Activated CD8-positive, alpha-beta memory T cell treated with anti-CD3 and anti-CD28 coated beads, Interleukin-2, amount 50 U/mL, for 48 hours (primary cell): ENCODE measurements at regions not wholly inside any gene's neighbourhood (a gene's known extent, or its start where the extent isn't known, plus 50 kb on each side); places are given as distances from the start of the nearest gene placed in this dataset.
"Not testable (repeated sequence)": the region's sequence is repeated elsewhere in the genome, so short reads cannot be mapped to it uniquely, and the experiment has no call there.

ENCODE experiments used
- DNase-seq: peaks from one replicate; pipeline ENCODE4 v3.0.0-alpha.2; 2020

DNA sequence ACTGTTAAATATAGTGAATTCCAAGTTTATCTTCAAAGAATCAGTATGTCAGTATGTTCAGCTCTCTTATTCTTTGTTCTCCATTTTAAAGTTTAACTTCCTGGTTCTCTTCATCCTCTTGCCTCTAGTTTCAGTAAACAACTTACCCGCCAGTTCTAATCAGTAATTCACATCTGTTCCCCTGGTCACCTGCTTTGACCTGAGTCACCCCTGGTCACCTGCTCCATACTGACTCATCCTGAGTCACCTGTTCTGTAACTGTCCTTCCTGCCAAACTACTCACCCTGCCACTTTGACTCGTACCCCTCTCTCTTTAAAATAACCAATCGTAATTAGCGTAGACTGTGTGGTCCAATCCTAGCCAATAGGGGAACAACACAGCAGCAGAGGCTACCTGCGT, 992.7 kb upstream of the HS3ST1 start:
- DNase-seq = no peak

- DNase-seq = no peak
Measured at GRCh38 chr4:12416755-12417154, 988.1 kb upstream of the HS3ST1 start.

GRCh38 chr4:12414181-12414812, 985.6 kb upstream of the HS3ST1 start:
- DNase-seq = no peak

DNA sequence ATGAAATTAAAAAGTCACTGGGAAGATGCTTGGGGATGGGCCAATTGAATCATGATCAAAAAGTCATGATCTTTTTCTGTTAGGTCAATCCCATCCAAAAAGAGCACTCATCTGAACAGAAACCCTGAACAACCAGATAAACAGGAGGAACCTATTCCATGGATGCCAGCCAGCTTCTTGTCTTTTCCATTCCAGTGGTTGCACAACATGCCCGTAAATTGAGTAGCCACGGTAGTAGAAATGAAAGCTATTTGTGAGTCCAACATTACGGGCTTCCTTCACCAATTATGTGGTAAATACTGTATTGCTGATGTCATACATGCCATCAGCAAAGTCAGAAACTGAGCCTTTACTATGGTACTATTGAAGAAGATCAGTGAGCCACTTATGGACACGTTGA, 982.4 kb upstream of the HS3ST1 start:
- no peak for DNase-seq

DNA sequence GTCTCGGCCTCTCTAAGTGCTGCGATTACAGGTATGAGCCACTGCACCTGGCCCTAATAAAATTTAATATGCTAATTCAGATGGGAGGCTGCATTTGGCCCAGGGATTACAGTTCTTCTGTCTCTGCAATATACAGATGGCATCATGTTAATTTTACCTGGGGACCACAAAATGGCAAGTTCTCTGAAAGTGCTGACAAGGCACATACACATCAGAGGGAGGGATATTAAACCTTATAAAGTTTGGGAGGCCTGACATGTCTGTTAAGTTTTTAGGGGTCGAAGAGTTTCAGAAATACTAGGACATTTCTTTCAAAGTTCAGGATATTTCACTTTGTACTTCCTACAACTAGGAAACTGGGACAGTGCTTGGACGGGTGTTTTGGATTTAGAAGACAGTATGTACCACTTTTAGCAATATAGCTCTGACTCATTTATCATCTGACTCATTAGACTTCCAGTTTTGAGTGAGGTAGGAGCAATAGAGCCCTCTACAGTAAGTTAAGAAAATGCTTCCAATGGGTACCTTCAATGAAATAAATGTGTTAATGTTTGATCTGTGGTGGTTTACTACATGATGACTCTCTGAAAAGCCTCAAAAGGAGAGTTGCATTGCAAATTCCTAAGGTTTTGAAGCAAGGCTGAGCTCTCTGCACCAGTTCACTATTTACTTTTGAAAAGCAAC, 981.0 kb upstream of the HS3ST1 start:
- DNase-seq = no peak

- DNase-seq = no peak
Measured at GRCh38 chr4:12408364-12408763, 979.7 kb upstream of the HS3ST1 start.

- no peak for DNase-seq
Measured at GRCh38 chr4:12403175-12403574, 974.5 kb upstream of the HS3ST1 start.

GRCh38 chr4:12399781-12400180, 971.1 kb upstream of the HS3ST1 start:
- no peak for DNase-seq

DNA sequence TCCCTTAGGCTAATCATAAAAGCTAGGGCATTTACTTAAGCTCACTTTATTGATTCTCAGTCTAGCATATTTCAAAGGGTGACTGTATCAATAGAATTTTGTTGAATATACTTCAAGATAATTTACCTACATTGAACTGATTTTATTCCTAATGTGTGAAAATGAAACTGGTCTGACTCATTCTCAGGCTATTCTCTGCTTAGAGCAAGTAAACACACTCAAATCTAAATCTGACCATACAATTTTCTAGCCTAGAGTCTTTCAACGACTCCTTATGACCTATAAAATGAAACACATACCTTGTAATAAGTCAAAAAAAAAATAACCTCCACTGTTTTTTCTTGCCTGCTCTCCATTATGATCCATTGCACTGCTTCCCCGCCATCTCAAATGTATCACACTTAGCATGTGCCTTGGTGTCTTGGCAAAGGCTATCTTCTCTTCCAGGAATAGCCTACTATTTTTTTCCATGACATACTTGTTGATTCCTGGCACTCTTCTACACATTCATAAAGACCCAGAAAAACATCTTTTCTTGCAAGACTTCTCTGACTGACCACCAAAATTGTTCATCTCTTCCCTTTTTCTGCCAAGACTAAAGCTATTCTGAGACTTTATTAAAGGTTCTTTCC, 965.1 kb upstream of the HS3ST1 start:
- DNase-seq = no peak

DNA sequence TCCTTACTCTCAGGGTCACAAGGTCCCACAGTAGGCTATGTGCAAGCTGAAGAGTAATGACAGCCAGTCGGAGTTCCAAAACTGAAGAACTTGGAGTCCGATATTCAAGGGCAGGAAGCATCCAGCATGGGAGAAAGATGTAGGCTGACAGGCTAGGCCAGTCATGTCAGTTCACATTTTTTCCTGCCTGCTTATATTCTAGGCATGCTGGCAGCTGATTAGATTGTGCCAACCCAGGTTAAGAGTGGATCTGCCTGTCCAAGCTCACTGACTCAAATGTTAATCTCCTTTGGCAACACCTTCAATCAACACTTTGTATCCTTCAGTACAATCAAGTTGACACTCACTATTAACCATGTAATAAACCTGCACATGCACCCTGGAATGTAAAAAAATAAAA, 960.9 kb upstream of the HS3ST1 start:
- DNase-seq = no peak

DNA sequence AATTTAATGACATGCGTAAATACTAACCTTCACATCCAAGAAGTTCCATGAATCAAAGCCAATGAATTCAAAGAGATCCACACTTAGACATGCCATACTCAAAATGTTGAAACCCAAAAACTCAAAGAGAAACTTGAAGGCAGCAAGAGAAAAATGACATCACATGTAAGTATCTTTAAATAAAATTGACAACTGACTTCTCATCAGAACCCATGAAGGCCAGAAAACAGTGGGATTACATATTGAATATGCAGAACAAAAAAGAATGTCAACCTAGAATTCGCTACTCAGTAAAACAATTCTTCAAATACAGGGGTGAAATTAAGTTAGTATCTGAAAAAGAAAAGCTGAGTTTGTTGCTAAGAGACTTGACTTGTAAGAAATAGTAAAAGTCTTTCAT, 953.9 kb upstream of the HS3ST1 start:
- DNase-seq = no peak

DNA sequence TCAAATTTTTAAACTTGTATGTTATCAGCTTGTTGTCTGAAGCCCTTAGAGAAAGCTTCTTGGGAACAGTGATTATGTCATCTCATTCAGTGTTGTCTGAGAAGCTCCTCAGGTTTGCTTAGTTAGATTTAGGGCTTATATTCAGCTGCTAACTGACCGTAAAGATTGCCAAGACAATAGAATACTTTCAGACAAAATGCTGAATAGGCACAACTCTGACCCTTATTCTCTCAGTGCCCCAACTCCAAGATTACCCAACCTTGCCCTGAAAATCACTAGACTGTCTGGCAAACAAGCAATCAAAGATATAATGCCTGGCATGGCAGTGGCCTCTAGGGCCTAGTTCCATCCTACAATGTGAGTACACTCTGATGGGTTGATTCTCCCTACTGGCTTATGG, 950.5 kb upstream of the HS3ST1 start:
- no peak for DNase-seq

- no peak for DNase-seq
Measured at GRCh38 chr4:12375805-12376204, 947.1 kb upstream of the HS3ST1 start.

GRCh38 chr4:12365869-12366268, 937.2 kb upstream of the HS3ST1 start:
- DNase-seq = not testable (repeated sequence)

DNA sequence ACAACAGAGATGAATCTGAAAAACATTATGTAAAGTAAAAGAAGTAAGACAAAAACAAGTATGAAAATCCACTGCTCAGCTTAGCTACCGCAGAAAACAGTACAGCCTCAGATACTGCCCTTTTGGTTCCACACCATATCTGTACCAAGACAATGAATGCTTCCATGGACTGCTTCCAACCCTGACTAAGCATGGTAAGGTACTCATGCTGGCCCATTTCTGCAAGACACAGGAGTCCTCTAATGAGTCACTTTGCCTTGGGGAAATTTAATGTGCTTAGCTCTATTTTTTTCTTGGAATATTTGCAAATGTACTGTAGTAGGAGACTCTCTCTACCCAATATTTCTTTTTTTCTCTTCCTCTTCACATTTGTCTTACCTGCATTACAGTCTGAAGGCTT, 931.7 kb upstream of the HS3ST1 start:
- DNase-seq = no peak

GRCh38 chr4:12359420-12359819, 930.7 kb upstream of the HS3ST1 start:
- no peak for DNase-seq

GRCh38 chr4:12333083-12333482, 904.4 kb upstream of the HS3ST1 start:
- not testable (repeated sequence) for DNase-seq

- no peak for DNase-seq
Measured at GRCh38 chr4:12324965-12325364, 896.3 kb upstream of the HS3ST1 start.

- DNase-seq = no peak
Measured at GRCh38 chr4:12319765-12320164, 891.1 kb upstream of the HS3ST1 start.

DNA sequence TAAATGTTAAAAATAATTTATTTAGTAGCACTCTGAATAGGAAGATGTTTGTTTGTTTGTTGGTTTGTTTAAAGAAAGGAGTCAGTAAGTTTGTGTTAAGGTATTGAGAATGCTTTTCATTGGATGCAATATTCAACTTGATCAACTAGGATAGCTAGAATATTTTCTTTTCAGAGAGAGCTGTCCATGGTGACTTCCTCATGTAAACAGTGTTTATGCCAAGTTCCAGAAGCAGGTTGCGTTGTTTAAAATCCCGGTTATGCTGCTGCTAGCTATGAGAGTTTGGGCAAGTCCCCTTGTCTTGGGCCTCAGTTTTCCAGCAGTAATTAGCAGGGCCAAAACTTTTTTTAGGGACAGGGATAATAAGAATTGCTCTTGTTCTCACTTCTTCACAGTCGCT, 876.2 kb upstream of the HS3ST1 start:
- DNase-seq = no peak

GRCh38 chr4:12296366-12296765, 867.7 kb upstream of the HS3ST1 start:
- no peak for DNase-seq

DNA sequence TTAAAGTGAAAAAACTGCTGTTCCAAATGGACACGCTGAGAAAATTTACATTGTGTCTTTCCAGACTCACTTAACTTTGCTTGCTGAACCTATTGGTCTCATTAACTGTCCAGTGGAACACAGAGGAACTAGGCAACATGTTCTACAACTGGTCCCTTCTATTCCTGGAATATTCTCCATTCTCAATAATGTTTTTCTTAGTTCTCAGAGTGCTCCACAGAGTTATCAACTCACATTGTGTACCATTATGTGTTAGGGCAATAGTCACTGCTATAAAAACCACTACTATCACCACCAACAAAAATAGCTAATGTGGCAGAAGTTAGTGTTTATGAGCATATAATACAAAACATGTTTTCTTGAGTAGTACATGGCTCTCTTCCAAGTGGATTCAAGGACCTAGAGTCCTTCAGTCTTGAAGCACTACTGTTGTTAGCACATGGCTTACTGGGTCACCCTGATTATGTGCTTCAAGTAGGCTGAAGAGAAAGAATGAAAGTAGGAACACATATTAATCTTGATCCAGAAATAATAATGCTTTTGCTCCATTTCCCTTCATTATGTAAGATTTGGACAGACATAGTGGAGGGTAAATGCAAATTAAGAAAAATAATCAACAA, 865.3 kb upstream of the HS3ST1 start:
- no peak for DNase-seq

- no peak for DNase-seq
Measured at GRCh38 chr4:12286351-12286750, 857.7 kb upstream of the HS3ST1 start.

DNA sequence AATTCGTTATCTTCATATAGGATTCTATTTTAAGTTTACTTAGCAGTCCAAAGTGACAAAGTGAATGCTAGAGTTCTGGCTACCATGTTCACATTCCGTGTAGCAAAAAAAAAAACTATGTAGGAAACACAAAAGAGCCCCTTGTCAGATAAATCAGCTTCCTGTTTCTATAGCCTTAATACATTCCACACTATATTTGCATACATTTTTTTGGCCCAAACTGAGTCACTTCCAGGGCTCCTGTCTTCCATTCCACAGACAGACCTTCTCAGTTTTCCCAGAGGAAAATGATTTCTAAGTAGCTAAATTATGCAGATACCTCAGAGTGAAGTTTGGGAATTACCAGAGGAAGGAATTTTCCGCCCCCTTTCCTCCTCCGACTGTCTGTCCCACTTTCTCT, 841.9 kb upstream of the HS3ST1 start:
- DNase-seq = no peak
